SK-N-SH (cell line): ENCODE measurements at regions not wholly inside any gene's neighbourhood (a gene's known extent, or its start where the extent isn't known, plus 50 kb on each side); places are given as distances from the start of the nearest gene placed in this dataset.

Source experiments
- CTCF ChIP-seq: fragments of 200-600 bp; sonication (generic); IDR thresholded peaks from 2 replicates; pipeline ENCODE4 v1.6.1; 2017; ENCODE audit warnings: antibody characterized with exemption, mild to moderate bottlenecking, moderate library complexity
- ELF1 ChIP-seq: IDR thresholded peaks from 2 replicates; pipeline ENCODE4 v1.4.0; 2012
- EP300 ChIP-seq, 2 experiments: IDR thresholded peaks; 2 replicates each; pipeline versions ENCODE4 v1.4.0 to v1.6.1; 2012; ENCODE audit warnings: borderline replicate concordance in 1 of 2, low read depth in 1 of 2, low read length in 1 of 2
- GATA2 ChIP-seq: sonication (generic); formaldehyde crosslinking; IDR thresholded peaks from 2 replicates; pipeline ENCODE4 v1.5.0; 2020; ENCODE audit warnings: mild to moderate bottlenecking, missing genetic modification reagents
- IRF3 ChIP-seq: fragments of 150-350 bp; IDR thresholded peaks from 2 replicates; pipeline ENCODE4 v1.6.1; 2016; ENCODE audit warnings: mild to moderate bottlenecking, low read depth, low read length
- MAX ChIP-seq: IDR thresholded peaks from 2 replicates; pipeline ENCODE4 v1.4.0; 2012; ENCODE audit warnings: low read depth
- NRF1 ChIP-seq: IDR thresholded peaks from 2 replicates; pipeline ENCODE4 v1.6.1; 2012; ENCODE audit warnings: low read depth, mild to moderate bottlenecking, low read length
- POLR2AphosphoS5 ChIP-seq: IDR thresholded peaks from 2 replicates; pipeline ENCODE4 v1.6.1; 2012; ENCODE audit warnings: low read depth, low read length
- REST ChIP-seq: IDR thresholded peaks from 2 replicates; pipeline ENCODE4 v1.6.1; 2012; ENCODE audit warnings: mild to moderate bottlenecking, low read depth, low read length, moderate library complexity
- TCF12 ChIP-seq: IDR thresholded peaks from 2 replicates; pipeline ENCODE4 v1.4.0; 2012
- USF2 ChIP-seq: fragments of 150-350 bp; IDR thresholded peaks from 2 replicates; pipeline ENCODE4 v1.6.1; 2017; ENCODE audit warnings: antibody characterized with exemption, low read length, low read depth, borderline replicate concordance

- TF ChIP-seq CTCF (no peak), POLR2AphosphoS5 (no peak), NRF1 (no peak), GATA2 (CRISPR knock-in tag) (peak; percentile 35; the same call in 1 of the 2 replicates), REST (no peak), TCF12 (no peak), MAX (no peak), ELF1 (no peak), EP300 (IDR thresholded peaks at IDR 0.05; ENCODE audit: borderline replicate concordance in 1 of 2, low read depth in 1 of 2, low read length in 1 of 2) (no peak), IRF3 (no peak), USF2 (no peak)
Observed at GRCh38 chr22:49492741-49493251, 334.9 kb downstream of the BRD1 start.
